HepG2 (cell line): ENCODE measurements at regions not wholly inside any gene's neighbourhood (a gene's known extent, or its start where the extent isn't known, plus 50 kb on each side); places are given as distances from the start of the nearest gene placed in this dataset.

Source experiments
- FOXJ3 ChIP-seq: sonication (generic); formaldehyde crosslinking; IDR thresholded peaks from 2 replicates; pipeline ENCODE4 v1.4.0; 2020; ENCODE audit warnings: missing genetic modification reagents, mild to moderate bottlenecking, borderline replicate concordance
- ZNF225 ChIP-seq: sonication (generic); formaldehyde crosslinking; IDR thresholded peaks from 2 replicates; pipeline ENCODE4 v1.4.0; 2020; ENCODE audit warnings: mild to moderate bottlenecking, missing genetic modification reagents
- ZNF776 ChIP-seq: sonication (generic); formaldehyde crosslinking; IDR thresholded peaks from 2 replicates; pipeline ENCODE4 v1.4.0; 2020; ENCODE audit warnings: mild to moderate bottlenecking, missing genetic modification reagents
- TF ChIP-seq, protein P1 (sequence below): IDR thresholded peaks from 2 replicates; pipeline ENCODE4 v1.6.1; 2016; ENCODE audit warnings: low read depth, borderline replicate concordance

DNA sequence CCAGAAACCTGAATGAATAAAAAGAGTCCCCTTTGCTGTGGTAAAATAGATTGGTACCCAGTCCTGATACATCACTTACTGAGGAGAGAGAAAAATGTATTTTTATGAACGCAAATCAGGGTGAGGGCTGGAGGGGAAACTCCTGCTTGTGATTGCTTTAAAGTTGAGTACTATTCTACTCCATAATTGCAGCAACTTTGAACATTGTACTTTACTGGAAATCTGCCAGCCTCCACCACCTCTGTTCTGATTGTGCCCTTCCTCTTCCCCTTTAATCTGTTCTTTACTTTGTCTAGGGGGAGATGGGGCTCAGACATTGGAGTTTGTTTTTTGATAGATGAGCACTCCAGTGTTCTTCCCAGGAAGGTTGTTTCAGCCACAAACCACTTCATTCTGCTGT is 81.9 kb downstream of the C3orf38 start:
- TF ChIP-seq, protein P1, sequence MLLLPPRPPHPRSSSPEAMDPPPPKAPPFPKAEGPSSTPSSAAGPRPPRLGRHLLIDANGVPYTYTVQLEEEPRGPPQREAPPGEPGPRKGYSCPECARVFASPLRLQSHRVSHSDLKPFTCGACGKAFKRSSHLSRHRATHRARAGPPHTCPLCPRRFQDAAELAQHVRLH = no peak
- no peak for TF ChIP-seq ZNF776 (CRISPR knock-in tag)
- TF ChIP-seq ZNF225 (CRISPR knock-in tag) = no peak
- TF ChIP-seq FOXJ3 (CRISPR knock-in tag) = no peak
